ENCODE measurements at regions not wholly inside any gene's neighbourhood (a gene's known extent, or its start where the extent isn't known, plus 50 kb on each side); places are given as distances from the start of the nearest gene placed in this dataset.
A peak's percentile ranks its signal among the peaks of the same experiment; 100 is the strongest.
"Not testable (repeated sequence)": the region's sequence is repeated elsewhere in the genome, so short reads cannot be mapped to it uniquely, and the experiment has no call there.

DNA sequence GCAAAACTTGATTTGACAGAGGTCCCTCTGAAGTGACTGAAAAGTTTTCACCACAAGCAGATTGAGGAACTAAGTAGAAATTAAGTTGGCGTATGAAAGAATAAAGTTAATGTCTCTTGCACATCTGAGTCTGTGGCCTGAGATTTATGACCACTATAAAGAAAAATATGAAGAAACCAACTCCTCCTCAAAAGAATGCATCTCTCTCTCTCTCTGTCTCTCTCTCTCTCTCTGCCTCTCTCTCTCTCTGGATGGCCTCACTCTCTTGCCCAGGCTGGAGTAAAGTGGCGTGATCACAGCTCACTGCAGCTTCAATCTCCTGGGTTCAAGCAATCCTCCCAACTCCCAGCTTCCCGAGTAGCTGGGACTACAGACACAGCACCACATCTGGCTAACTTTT lies 55.2 kb downstream of the RPL22L1 start:
- no peak for DNase-seq

DNA sequence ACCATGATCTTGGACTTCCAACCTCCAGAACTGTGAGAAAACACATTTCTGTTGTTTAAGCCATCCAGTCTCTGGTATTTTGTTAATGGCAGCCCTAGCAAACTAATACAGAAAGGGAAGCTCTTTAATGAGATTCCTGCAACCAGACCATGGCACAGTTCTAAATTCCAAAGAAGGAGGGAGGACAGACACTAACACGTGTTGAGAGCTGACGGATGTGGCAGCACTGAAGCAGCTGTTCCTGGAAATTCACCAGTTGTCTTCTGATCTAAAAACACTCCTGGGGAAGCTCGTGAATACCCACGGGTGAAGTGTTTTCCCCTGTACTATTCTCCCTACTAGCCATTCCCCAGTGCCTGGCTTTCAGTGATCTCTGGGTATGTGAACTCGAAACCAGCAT lies 56.7 kb downstream of the RPL22L1 start:
- DNase-seq: no peak

DNA sequence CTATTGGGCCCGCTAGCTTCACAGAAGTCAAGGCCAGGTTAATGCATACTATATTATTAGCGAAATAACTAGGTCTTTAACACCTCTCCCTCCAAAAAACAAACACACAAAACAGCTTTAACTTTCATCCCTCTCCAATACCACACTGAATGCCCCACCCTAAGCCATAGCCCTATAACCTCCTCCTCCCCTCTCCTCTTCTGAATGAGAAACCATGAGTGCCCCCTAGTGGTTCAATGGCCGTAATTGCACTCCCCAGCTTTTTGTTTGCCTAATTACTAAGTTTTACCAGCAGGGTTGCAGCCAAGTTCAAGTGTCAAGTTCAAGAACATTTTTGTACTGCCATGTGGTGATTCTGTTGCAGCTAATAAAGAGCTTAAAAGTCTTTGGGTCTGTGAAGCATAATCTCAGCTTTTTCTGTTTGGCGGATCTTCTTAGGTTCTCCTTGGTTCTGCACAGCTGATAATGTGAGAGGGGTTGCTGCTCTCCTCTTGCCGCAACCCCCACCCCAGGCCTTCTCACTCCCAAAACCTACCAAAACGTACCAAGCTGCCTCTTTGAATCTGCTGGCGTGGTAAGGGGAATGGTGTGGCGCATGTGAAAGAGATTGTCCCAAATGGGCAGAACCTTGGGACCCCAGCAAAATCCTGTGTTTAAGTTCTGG lies 57.9 kb downstream of the RPL22L1 start:
- DNase-seq: peak; percentile 79

DNA sequence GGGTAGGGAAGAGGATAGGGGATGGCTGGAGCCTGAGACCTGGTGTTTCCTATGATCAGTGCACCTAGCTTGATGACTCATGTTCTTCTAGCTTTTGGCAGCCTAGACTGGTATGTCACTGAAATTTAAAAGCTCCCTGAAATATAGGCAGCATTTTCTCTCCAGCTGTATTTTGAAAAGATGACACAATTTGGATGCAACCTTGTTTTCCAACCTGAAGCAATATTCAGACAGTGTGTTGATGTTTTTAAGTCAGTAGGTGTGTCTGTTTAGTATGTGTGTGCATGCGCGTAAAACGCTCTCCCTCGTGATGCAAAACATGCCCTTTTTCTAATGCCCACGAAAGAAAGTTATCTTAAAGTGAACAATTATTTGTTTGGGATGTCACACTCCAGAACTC lies 58.5 kb downstream of the RPL22L1 start:
- no peak for DNase-seq

DNA sequence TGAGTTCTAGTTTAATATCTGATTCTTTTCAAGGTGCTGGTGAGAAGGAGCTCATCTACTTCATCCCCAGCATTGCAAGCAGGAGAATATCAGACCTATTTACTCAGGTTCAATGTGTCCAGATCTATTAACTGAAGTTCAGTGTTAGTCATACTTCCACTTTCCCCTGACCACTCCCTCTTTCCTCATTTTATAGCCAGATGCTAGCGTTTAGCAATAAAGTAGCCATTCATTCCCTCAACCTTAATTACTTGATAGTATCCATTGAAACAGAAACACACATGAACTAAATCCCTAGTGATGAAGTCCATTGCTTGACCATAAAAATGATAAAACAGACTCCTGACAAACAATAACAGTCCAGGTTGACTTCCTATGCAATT lies 60.0 kb downstream of the RPL22L1 start:
- no peak for DNase-seq

DNA sequence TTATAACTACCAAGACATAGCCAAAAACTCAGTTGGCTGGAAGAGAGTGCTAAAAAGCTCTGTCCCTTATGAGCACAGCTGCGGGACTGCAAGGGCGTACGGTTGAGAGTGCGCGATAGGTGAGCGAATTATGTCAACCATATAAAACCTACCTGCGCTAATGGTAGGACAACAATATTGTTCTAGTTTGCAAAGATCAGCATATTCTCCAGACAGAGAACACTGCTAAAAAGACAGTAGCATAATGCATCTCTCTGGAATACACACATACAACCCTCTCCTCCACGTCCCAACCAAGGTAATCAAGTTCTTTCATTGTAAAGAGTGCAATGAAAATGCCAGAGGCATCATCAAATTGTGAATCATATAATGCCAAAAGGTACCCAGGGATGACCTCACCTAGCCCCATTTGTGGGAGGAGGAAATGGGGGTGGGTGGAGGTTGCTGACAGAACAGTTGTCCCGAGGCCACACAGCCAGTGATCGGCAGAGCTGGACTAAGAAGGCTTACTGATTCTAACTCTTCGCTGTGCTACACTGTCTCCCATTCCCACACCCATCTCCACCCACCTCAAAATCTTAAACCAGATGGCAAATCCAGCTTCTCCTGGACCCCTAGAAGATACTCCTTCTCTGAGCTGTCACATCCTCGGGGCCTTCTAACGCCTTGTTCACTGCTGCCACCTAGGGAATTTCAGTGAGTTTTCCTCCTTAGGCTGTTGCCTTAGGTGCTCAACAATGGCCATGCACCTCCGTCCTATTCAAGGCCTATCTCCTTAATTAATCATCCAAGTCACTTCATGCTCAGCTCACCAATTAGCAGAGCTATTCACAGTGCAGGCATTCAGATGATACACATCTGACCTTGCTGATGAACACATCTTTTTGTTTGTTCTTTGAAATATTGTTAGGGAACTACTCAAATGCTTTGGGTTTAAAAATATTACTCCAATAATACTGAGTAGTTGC lies 60.7 kb downstream of the RPL22L1 start:
- DNase-seq: no peak

DNA sequence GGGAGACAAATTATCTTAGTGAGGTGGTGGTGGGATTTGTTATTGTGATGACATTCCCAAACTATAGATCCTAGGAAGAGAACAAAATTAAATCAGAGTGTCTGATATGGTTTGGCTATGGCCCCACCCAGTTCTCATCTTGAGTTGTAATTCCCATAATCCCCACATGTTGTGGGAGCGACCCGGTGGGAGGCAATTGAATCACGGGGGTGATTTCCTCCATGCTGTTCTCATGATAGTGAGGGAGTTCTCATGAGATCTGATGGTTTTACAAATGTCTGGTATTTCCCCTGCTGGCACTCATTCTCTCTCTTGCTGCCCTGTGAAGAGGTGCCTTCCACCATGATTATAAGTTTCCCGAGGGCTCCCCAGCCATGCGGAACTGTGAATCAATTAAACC lies 62.0 kb downstream of the RPL22L1 start:
- no peak for DNase-seq

DNA sequence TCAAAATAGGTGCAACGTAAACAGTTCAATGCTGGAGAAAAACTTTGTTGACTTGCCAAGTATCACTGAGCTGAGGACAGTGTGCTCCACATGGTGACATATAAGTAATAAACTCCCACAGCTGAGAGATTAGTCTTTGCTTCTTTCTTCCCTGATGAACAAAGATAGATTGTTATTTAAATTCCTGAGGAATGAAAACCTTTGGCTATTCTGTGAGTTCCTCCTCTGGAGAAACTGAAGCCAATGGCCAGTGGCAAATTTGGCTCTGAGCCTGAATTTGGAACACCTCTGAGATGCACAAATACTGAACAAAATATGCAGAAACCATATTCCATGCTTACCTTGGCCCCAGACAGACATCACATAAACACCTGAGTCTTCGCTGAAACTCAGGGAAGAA lies 63.3 kb downstream of the RPL22L1 start:
- no peak for DNase-seq

DNA sequence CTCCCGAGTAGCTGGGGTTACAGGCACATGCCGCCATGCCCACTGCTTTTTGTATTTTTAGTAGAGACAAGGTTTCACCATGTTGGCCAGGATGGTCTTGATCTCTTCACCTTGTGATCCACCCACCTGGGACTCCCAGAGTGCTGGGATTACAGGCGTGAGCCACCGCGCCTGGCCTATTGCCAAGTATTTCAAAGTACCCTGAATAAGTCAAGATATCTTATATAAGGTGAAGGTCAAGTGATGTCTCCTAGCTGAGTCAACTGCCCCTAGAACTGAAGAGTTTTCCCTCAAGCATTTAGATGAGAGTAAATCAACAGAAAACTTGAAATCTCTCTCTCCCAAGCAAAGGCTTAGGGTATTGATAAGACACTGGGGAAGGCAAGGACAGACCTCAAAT lies 63.9 kb downstream of the RPL22L1 start:
- DNase-seq: no peak

DNA sequence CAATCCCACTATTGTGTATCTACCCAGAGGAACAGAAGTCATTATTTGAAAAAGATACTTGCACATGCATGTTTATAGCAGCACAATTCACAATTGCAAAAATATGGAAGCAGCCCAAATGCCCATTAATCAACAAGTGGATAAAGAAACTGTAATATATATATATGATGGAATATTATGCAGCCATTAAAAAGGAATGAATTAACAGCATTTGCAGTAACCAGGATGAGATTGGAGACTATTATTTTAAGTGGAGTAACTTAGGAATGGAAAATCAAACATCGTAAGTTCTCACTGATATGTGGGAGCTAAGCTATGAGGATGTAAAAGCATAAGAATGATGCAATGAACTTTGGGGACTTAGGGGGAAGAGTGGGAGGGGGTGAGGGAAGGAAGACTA lies 64.7 kb downstream of the RPL22L1 start:
- not testable (repeated sequence) for DNase-seq

DNA sequence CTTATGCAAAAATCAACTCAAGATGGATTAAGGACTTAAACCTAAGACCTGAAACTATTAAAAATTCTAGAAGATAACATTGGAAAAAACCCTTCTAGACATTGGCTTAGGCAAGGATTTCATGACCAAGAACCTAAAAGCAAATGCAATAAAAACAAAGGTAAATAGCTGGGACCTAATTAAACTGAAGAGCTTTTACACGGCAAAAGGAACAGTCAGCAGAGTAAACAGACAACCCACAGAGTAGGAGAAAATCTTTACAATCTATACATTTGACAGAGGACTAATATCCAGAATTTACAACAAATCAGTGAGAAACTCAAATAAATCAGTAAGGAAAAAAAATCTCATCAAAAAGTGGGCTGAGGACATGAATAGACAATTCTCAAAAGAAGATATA lies 65.4 kb downstream of the RPL22L1 start:
- not testable (repeated sequence) for DNase-seq

DNA sequence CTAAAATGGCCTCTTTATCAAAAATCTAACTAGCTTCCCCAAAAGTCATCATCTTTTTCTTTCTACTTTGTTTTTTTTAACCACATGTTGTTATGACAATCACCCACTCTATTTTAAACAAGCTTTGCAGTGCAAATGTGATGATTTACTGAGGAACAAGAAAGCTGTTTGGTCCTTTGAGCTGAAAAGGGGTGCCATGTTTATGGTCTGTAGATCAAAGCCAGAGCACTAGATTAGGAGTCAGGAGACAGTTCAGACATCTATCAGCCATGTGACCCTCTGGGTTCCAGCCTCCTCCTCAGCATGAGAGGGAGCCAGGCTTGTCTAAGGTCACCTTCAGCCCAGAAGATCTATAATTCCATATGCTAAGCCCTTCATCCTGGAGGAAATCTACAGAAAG lies 65.9 kb downstream of the RPL22L1 start:
- no peak for DNase-seq

DNA sequence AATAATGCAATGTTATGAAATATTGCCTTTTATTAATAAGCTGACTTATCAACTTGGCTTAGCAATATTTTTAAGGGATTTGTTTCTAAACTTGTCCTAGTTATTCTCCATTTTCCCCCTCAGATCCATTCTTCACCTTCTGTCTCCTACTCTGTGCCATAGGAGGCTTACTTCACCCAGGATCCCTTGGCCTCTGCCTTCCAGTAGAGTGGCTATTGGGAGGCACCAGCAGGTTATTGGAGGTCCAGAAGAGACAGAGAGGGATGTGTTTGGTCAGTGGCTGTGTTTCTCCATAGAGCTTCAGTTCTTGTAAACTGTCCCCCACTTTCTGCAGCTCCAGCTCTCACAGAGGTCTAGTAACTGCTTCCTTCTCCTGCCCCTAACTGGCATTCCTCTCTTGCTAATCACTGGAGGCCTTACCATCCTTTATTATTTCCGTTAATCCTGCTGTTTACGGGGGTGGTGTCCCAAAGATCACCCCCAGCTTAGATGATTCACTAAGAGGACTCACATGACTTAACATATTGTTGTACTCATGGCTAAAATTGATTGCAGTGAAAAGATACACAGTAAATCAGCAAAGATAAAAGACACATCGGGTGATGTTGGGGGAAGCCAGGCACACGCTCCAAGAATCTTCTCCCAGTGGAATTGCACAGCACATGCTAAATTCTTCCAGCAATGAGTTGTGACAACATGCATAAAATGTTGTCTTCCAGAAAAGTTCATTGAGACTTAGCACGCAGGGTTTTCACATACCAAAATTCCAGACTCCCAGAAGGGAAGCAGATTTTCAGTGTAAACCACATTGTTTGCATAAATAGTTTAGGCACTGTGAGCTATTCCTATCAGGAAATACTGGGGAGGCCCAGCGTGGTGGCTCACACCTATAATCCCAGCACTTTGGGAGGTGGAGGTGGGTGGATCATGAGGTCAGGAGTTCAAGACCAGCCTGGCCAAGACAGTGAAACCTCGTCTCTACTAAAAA lies 67.5 kb downstream of the RPL22L1 start:
- DNase-seq: no peak

DNA sequence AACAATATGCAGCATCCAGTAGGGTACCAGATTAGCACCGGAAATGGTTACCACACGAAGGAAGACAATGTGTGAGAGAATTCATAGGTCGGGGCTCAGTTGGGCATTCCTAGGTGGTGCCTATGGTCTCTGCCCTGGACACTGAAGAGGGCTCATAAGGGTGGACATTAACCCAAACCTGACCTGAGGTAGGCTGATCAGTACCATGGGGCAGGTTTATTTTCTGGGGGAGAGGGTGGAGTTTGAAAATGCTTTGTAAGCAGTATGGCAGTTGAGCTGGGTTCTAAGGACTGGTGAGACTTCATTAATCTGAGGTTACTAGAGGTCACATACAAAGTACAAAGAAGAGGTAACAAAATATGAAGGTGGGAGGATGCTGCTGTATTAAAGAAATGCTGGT lies 68.4 kb downstream of the RPL22L1 start:
- DNase-seq: no peak

DNA sequence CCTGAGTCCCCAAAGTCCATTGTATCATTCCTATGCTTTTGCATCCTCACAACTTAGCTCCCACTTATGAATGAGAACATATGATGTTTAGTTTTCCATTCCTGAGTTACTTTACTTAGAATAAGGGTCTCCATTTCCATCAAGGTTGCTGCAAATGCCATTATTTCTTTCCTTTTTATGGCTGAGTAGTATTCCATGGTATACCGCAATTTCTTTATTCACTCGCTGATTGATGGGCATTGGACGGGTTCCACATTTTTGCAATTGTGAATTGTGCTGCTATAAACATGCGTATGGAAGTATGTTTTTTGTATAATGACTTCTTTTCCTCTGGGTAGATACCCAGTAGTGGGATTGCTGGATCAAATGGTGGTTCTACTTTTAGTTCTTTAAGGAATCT lies 69.7 kb downstream of the RPL22L1 start:
- DNase-seq: not testable (repeated sequence)

DNA sequence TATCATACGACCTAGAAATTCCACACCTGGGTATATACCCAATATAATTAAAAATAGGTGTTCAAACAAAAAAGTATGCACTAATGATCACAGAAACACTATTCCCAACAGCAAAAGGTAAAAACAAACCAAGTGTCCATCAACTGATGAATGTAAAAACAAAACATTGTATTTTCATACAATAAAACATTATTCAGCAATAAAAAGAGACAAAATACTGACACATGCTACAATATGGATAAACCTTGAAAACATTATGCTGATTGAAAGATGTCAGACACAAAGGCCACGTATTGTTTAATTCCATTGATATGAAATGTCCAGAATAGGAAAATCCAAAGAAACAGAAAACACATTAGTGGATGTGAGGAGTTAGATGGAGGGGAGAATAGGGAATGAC lies 71.0 kb downstream of the RPL22L1 start:
- no peak for DNase-seq

DNA sequence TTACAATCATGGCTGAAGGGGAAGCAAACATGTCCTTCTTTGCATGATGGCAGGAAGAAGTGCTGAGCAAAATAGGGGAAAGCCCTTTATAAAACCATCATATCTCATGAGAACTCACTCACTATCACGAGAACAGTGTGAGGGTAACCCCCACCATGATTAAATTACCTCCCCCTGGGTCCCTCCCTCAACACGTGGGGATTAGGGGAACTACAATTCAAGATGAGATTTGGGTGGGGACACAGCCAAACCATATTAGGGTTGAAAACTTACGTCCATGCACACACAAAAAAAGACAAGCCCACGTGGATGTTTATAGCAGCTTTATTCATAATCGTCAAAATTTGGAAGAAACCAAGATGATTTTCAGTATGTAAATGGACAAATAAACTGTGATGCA lies 72.3 kb downstream of the RPL22L1 start:
- DNase-seq: no peak

DNA sequence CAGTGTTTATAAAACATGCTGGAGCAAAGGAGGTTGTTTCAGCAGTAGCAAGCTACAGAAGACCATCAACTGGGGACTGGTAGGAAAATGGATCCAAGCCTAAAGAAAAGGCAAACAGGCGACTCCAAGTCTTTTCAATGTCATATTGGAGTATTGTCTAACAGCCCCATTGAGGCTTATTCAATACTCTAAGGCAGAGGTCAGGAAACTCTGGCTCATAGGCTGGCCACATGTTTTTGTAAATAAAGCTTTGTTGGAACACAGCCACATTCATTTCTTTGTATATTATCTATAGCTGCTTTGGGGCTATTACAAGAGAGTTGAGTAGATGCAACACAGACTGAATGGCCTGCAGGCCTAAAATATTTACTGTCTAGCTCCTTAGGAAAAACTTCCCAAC lies 77.5 kb downstream of the RPL22L1 start:
- no peak for DNase-seq

DNA sequence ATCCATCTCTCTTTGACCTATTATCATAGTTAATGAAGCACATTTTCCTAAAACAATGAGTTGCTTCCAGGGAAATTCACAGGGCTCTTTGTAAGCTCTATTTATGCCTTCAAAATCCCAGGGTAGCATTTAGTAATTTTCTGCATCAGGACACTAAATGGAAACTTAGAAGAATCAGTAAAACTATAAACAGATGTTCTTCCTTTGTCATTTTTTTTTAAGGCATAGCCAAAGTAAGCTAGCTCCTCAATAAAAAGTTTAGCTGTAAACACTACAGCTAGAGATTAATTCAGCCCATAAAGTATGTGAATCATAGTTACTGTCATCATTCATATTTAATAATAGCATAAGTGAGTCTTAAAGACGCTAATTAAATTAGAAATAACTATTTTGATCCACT lies 79.3 kb downstream of the RPL22L1 start:
- no peak for DNase-seq

DNA sequence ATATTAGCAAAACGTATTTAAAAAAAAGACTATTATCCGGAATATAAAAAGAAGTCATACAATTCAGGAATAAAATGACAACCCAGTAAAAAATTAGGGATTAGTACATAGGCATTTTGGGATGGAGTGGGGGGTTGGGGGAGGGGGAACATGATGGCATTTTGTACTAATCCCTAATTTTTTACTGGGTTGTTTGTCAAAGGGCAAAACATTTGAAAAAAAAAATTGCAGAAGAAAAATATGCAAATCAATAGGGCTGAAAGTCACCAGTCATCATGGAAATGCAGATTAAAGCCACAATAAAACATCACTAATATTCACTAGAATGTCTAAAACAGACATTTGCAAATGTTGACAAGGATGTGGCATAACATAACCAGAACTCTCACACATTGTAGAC lies 82.5 kb downstream of the RPL22L1 start:
- no peak for DNase-seq

DNA sequence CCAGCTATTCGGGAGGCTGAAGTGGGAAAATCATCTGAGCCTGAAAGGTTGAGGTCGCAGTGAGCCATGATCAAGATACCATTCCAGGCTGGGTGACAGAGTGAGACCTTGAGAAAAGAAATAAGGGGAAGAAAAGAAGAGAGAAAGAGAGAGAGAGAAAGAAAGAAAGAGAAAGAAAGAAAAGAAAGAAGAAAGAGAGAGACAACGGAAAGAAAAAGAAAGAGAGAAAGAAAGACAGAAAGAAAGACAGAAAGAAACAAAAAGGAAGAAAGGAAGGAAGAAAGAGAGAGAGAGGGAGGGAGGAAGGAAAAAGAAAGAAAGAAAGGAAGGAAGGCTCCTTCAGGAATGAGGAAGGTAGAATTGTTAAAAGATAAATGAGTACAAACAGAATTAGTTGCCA lies 84.5 kb downstream of the RPL22L1 start:
- DNase-seq: no peak

DNA sequence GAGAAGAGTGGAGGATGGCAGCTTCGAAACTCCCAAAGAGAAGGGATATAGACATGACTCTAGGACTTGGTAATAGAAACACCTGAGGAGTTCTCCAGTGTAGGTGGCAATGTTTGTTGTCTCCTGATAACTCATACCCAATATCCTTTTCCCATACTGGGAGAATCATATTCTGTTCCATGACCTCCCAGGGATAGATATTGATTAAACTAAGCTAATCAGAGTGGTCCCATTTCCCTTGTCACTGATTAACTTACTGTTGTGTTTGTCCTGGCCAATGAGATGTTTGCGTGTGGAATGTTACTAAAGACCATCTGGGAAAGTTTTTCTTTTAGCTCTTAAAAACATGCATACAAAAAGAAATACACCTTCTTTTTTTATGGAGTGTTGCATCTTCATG lies 85.6 kb downstream of the RPL22L1 start:
- DNase-seq: no peak

DNA sequence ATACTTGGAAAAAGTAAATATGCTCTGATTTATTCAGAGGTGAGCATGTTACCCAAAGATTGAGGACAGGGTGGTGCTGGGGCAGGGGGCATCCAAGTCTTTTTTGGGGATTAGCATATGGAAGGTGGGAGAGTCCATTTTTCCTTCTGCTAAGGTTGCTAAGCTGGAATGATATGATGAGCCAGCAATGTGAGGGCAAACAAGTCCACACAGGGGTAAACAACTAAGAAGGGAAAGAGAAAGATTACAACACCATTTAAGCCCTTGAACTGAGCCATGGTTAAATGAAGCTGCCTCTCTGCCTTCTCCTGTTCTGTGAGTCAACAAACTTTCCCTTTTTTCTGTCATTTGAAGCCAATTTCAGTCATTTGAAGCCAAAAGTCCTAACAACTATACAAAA lies 89.0 kb downstream of the RPL22L1 start:
- no peak for DNase-seq

Data from NCI-H1417 treated with DMSO at 0.1 percent for 48 hours (cell line).